ENCODE measurements at regions not wholly inside any gene's neighbourhood (a gene's known extent, or its start where the extent isn't known, plus 50 kb on each side); places are given as distances from the start of the nearest gene placed in this dataset.

DNA sequence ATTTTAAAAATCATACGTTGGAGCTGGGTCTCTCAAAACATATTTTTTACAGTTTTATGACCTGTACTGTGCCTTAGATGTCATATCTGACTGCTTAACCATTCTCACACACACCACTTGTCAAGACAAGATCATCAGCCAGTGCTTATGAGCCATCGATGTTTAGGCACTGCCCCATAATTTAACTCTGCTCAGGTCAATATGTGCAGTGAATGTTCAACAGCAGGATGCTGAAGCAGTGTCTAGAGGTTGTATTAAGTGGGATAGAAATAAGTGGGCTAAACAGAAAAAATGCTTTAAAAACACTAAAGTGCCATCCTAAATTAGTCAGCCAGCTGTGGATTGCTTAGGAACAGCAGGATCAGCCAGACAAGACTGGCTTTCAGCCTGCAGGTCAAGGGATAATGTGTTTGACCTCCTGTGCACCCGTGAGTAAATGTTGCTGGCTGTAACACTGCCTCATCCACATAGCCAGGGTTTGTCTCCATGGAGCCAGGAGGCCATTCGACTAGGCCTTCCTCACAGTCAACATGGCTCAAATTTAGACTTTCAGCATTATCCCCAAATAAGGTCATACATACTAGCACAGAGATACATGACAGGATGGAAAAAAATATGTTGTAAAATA is 139.0 kb upstream of the NXPH2 start:
- Mint-ChIP-seq H3K27ac (no peak overlapping the region), H3K27me3 (no peaks in the 10 kb centered on the region), H3K4me1 (ENCODE audit: low read depth) (peaks cover 6% of the 10 kb centered on the region), H3K36me3 (ENCODE audit: insufficient read depth) (no peaks in the 10 kb centered on the region), H3K4me3 (ENCODE audit: low read depth) (no peak overlapping the region), H3K9me3 (ENCODE audit: low read depth) (no peaks in the 10 kb centered on the region)
- TF ChIP-seq, protein P1, sequence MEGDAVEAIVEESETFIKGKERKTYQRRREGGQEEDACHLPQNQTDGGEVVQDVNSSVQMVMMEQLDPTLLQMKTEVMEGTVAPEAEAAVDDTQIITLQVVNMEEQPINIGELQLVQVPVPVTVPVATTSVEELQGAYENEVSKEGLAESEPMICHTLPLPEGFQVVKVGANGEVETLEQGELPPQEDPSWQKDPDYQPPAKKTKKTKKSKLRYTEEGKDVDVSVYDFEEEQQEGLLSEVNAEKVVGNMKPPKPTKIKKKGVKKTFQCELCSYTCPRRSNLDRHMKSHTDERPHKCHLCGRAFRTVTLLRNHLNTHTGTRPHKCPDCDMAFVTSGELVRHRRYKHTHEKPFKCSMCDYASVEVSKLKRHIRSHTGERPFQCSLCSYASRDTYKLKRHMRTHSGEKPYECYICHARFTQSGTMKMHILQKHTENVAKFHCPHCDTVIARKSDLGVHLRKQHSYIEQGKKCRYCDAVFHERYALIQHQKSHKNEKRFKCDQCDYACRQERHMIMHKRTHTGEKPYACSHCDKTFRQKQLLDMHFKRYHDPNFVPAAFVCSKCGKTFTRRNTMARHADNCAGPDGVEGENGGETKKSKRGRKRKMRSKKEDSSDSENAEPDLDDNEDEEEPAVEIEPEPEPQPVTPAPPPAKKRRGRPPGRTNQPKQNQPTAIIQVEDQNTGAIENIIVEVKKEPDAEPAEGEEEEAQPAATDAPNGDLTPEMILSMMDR (IDR thresholded peaks at IDR 0.05; ENCODE audit: unreplicated experiment), result no peak
- DNase-seq (ENCODE audit: low spot score, unreplicated experiment), result no peak

DNA sequence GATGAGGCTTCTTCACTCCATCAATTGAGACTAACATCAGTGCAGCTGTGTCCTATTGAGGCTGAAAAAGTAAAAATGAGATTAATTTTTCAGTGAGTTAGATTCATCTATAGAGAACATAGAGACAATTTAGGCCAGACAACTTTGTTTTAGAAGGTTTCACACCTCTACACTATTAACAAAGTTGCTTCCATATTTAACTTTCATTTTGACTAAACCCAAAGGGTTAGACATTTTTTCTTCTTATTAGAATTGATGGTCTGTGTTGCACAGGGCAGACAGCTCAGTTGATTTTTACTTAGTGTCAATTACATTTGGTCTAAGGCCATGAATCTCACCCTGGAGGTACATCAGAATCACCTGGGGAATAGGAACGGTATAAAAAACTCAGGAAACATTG is 130.2 kb upstream of the NXPH2 start:
- Mint-ChIP-seq H3K9me3 (ENCODE audit: low read depth) (peaks cover 12% of the 10 kb centered on the region), H3K27ac (no peak overlapping the region), H3K27me3 (no peaks in the 10 kb centered on the region), H3K4me3 (ENCODE audit: low read depth) (no peak overlapping the region), H3K4me1 (ENCODE audit: low read depth) (no peaks in the 10 kb centered on the region), H3K36me3 (ENCODE audit: insufficient read depth) (peaks cover 1% of the 10 kb centered on the region)
- DNase-seq (ENCODE audit: low spot score, unreplicated experiment), result no peak
- TF ChIP-seq, protein P1 (IDR thresholded peaks at IDR 0.05; ENCODE audit: unreplicated experiment), result no peak

DNA sequence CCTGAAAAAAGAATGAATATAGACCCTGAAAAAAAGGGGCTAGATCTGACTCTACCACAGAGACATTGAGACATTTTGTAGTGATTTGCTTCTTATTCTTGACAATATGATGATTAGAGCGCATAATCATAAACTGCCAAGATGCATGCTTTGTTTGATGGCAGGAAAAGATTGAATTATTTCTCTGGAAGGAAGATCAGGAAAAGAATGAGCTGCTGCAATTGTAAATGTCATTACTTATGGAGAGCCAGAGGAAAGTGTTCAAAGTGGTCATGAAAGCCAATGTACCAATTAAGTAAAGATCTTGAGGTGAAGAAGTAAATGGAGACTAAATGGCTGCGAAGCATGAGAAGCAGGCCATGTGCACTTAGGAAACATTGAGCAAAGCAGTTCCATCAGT is 126.4 kb upstream of the NXPH2 start:
- H3K27ac Mint-ChIP-seq, result no peak overlapping the region
- TF ChIP-seq, protein P1 (IDR thresholded peaks at IDR 0.05; ENCODE audit: unreplicated experiment), result no peak
- no peak for DNase-seq (ENCODE audit: low spot score, unreplicated experiment)
- no peaks in the 10 kb centered on the region for H3K4me1 Mint-ChIP-seq (ENCODE audit: low read depth)
- peaks cover 2% of the 10 kb centered on the region for H3K9me3 Mint-ChIP-seq (ENCODE audit: low read depth)
- no peaks in the 10 kb centered on the region for H3K27me3 Mint-ChIP-seq
- no peak overlapping the region for H3K4me3 Mint-ChIP-seq (ENCODE audit: low read depth)
- H3K36me3 Mint-ChIP-seq (ENCODE audit: insufficient read depth), result peaks cover under 1% of the 10 kb centered on the region

DNA sequence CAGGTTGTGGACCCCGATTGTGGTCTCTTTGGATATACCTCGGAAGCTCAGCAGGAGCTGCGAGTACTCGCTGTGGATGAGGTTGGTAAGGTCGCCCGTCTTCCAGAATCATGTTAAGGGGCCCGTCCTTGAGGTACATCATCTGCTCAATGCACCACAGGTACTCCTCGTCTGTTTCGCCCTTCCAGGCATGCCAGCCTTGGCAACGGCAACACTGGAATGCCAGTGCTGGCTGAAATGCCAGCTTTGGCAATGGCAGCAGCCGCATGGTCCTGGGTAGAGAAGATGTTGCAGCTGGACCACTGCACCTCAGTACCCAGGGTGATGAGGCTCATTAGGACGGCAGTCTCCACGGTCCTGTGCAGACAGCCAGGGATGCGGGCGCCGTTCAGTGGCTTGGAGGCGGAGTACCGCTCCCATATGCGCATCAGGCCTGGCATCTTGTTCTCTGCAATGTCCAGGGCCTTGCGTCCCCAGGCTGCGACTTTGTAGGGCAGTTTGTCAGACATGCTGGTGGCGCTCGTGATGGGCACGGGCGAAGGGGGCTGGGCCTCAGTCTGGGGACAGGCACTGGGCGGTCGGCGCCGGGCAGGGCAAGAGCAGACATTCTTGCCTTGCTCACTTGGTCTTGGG is 122.2 kb upstream of the NXPH2 start:
- Mint-ChIP-seq H3K9me3 (ENCODE audit: low read depth) (no peaks in the 10 kb centered on the region), H3K36me3 (ENCODE audit: insufficient read depth) (no peaks in the 10 kb centered on the region), H3K27ac (no peak overlapping the region), H3K4me3 (ENCODE audit: low read depth) (no peak overlapping the region), H3K4me1 (ENCODE audit: low read depth) (no peaks in the 10 kb centered on the region), H3K27me3 (no peaks in the 10 kb centered on the region)
- TF ChIP-seq, protein P1 (IDR thresholded peaks at IDR 0.05; ENCODE audit: unreplicated experiment), result no peak
- DNase-seq (ENCODE audit: low spot score, unreplicated experiment), result no peak

DNA sequence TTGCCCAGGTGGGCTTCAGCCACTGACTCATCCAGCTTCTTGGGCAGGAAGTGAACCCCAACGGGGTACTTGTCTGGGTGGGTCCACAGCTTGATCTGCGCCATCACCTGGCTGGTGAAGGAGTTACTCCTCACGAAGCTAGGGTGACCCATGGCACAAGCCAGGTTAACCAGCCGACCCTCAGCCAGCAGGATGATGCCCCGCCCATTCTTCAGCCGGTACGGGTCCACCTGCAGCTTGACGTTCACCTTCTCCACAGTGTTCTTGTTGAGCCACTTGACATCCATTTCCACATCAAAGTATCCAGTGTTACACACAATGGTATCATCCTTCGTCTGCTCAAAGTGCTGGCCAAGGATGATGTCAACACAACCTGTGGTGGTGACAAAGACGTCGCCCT is 121.3 kb upstream of the NXPH2 start:
- no peak overlapping the region for H3K4me3 Mint-ChIP-seq (ENCODE audit: low read depth)
- TF ChIP-seq, protein P1 (IDR thresholded peaks at IDR 0.05; ENCODE audit: unreplicated experiment), result no peak
- DNase-seq (ENCODE audit: low spot score, unreplicated experiment), result no peak
- H3K27ac Mint-ChIP-seq, result no peak overlapping the region
- H3K4me1 Mint-ChIP-seq (ENCODE audit: low read depth), result no peaks in the 10 kb centered on the region
- no peaks in the 10 kb centered on the region for H3K27me3 Mint-ChIP-seq
- H3K36me3 Mint-ChIP-seq (ENCODE audit: insufficient read depth), result no peaks in the 10 kb centered on the region
- no peaks in the 10 kb centered on the region for H3K9me3 Mint-ChIP-seq (ENCODE audit: low read depth)
